ENCODE measurements at regions not wholly inside any gene's neighbourhood (a gene's known extent, or its start where the extent isn't known, plus 50 kb on each side); places are given as distances from the start of the nearest gene placed in this dataset.

DNA sequence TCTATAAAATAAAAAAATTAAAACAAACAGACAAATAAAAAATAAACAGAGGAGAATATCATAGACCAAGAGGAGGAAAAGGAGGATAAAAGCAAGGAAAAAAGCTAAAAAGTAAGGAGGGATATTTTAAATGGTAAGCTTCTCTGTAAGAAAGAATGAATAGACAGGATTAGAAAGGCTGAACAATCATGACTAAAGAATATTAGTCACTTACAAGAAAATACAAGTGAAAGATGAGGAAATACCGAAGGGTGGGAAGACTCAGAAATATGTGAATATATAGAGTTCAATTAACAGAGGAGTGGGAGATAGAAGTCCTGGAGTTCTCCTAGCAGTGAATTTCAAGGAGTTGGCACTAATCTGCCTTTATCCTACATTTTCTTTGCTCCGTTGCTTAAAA, 162.6 kb downstream of the RTL3 start:
- DNase-seq (ENCODE audit: low read depth in 1 of 2, low spot score in 1 of 2), result no peak
- Histone ChIP-seq H3K4me1 (ENCODE audit: low read depth) (no peaks in the 10 kb centered on the region), H3K4me3 (no peak overlapping the region), H3K36me3 (no peaks in the 10 kb centered on the region), H3K9me3 (ENCODE audit: low read depth) (no peaks in the 10 kb centered on the region), H3K27ac (no peak overlapping the region), H3K27me3 (no peaks in the 10 kb centered on the region)
- TF ChIP-seq CTCF (IDR thresholded peaks at IDR 0.05; ENCODE audit: low read depth, low read length), result no peak

- no peaks in the 10 kb centered on the region for H3K9me3 ChIP-seq (ENCODE audit: low read depth)
- no peak overlapping the region for H3K27ac ChIP-seq
- no peaks in the 10 kb centered on the region for H3K4me1 ChIP-seq (ENCODE audit: low read depth)
- no peak for TF ChIP-seq CTCF (IDR thresholded peaks at IDR 0.05; ENCODE audit: low read depth, low read length)
- H3K4me3 ChIP-seq, result no peak overlapping the region
- DNase-seq (ENCODE audit: low read depth in 1 of 2, low spot score in 1 of 2), result no peak
- no peaks in the 10 kb centered on the region for H3K36me3 ChIP-seq
- H3K27me3 ChIP-seq, result no peaks in the 10 kb centered on the region
These were observed 165.8 kb upstream of the CYSLTR1 start for GRCh38 chrX:78493180-78493579.

GRCh38 chrX:78476701-78477100, 149.3 kb upstream of the CYSLTR1 start:
- H3K4me3 ChIP-seq, result no peak overlapping the region
- DNase-seq (ENCODE audit: low read depth in 1 of 2, low spot score in 1 of 2), result no peak
- TF ChIP-seq CTCF (IDR thresholded peaks at IDR 0.05; ENCODE audit: low read depth, low read length), result no peak

DNA sequence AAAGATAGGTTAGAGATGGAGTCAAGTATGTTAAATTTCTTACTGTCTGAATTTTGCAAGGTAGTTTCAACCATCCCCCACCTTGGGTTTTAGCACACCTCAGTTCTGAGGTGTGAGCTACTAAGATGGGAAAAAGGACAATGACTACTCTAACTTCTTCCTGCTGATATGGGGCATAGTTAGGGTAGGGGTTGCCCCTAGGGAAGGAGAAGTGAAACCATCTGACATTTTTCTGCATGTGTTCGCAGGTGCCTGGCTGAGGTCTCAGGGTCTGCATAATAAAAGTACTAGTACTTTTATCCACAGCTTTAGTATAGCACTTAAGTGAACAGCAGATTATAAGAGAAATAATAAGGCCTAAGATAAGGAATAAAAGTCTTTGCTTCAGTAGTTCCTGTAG, 129.5 kb upstream of the CYSLTR1 start:
- no peaks in the 10 kb centered on the region for H3K9me3 ChIP-seq (ENCODE audit: low read depth)
- no peak for TF ChIP-seq CTCF (IDR thresholded peaks at IDR 0.05; ENCODE audit: low read depth, low read length)
- H3K27me3 ChIP-seq, result no peaks in the 10 kb centered on the region
- H3K27ac ChIP-seq, result no peak overlapping the region
- no peak for DNase-seq (ENCODE audit: low read depth in 1 of 2, low spot score in 1 of 2)
- no peak overlapping the region for H3K4me3 ChIP-seq
- no peaks in the 10 kb centered on the region for H3K36me3 ChIP-seq
- H3K4me1 ChIP-seq (ENCODE audit: low read depth), result no peaks in the 10 kb centered on the region

More at GRCh38 chrX:78476701-78477100, 149.3 kb upstream of the CYSLTR1 start:
- Histone ChIP-seq H3K9me3 (ENCODE audit: low read depth) (no peaks in the 10 kb centered on the region), H3K4me1 (ENCODE audit: low read depth) (no peaks in the 10 kb centered on the region), H3K27ac (no peak overlapping the region), H3K27me3 (no peaks in the 10 kb centered on the region), H3K36me3 (no peaks in the 10 kb centered on the region)

GRCh38 chrX:78455901-78456300, 128.5 kb upstream of the CYSLTR1 start:
- Histone ChIP-seq H3K36me3 (no peaks in the 10 kb centered on the region), H3K27ac (no peak overlapping the region), H3K9me3 (ENCODE audit: low read depth) (no peaks in the 10 kb centered on the region), H3K27me3 (no peaks in the 10 kb centered on the region), H3K4me3 (no peak overlapping the region), H3K4me1 (ENCODE audit: low read depth) (no peaks in the 10 kb centered on the region)
- DNase-seq (ENCODE audit: low read depth in 1 of 2, low spot score in 1 of 2), result no peak
- TF ChIP-seq CTCF (IDR thresholded peaks at IDR 0.05; ENCODE audit: low read depth, low read length), result no peak

DNA sequence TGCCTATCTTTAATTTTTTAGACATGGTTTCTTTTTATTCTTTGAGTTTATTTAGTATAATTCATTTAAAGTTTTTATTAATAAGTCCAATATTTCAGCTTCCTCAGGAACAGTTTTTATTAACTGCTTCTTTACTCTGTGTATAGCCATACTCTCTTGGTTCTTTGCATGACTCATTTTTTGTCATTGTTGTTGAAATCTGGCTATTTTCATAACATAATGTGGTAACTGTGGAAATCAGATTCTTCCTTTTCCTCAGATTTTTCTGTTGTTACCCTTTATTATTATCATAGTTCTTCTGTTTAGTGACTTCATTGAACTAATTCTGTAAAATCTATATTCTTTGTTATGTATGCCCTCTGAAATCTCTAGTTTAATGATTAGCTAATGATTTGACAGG, 124.9 kb upstream of the CYSLTR1 start:
- no peak overlapping the region for H3K4me3 ChIP-seq
- no peaks in the 10 kb centered on the region for H3K36me3 ChIP-seq
- no peak overlapping the region for H3K27ac ChIP-seq
- H3K27me3 ChIP-seq, result no peaks in the 10 kb centered on the region
- no peak for TF ChIP-seq CTCF (IDR thresholded peaks at IDR 0.05; ENCODE audit: low read depth, low read length)
- no peak for DNase-seq (ENCODE audit: low read depth in 1 of 2, low spot score in 1 of 2)
- no peaks in the 10 kb centered on the region for H3K9me3 ChIP-seq (ENCODE audit: low read depth)
- no peaks in the 10 kb centered on the region for H3K4me1 ChIP-seq (ENCODE audit: low read depth)
